WTC11 (cell line): ENCODE measurements at regions not wholly inside any gene's neighbourhood (a gene's known extent, or its start where the extent isn't known, plus 50 kb on each side); places are given as distances from the start of the nearest gene placed in this dataset.

Source experiments
- ATAC-seq: fragments of 200-7000 bp; cut with Tn5 transposase; 2 replicates; pipeline ENCODE4 v1.10.0; 2021; ENCODE audit warnings: mild to moderate bottlenecking, moderate library complexity
- CTCF ChIA-PET: fragments of 300-600 bp; sonication (Branson Sonifier 250); formaldehyde crosslinking; loops from one replicate; lab custom pipeline; 2021; ENCODE audit warnings: antibody characterized with exemption; lab: Charles Lee
- POLR2A ChIA-PET: fragments of 350-600 bp; sonication (Branson Sonifier 250); formaldehyde crosslinking; loops from one replicate; lab custom pipeline; 2021; ENCODE audit warnings: antibody characterized with exemption; lab: Charles Lee
- DNase-seq: peaks from one replicate; pipeline ENCODE4 v3.0.0; 2021; ENCODE audit warnings: low spot score
- H3K27ac Mint-ChIP-seq: 2 replicates; pipeline ENCODE4 v1.8.0; 2021; ENCODE audit warnings: mixed read lengths
- H3K27me3 Mint-ChIP-seq: 2 replicates; pipeline ENCODE4 v1.8.0; 2021; ENCODE audit warnings: low read depth, mild to moderate bottlenecking, moderate library complexity, mixed read lengths
- H3K36me3 Mint-ChIP-seq: 2 replicates; pipeline ENCODE4 v1.8.0; 2021; ENCODE audit warnings: mixed read lengths
- H3K4me1 Mint-ChIP-seq: 2 replicates; pipeline ENCODE4 v1.8.0; 2022; ENCODE audit warnings: mixed read lengths
- H3K4me3 Mint-ChIP-seq: 2 replicates; pipeline ENCODE4 v1.8.0; 2021; ENCODE audit warnings: mild to moderate bottlenecking, moderate library complexity, mixed read lengths
- H3K9me3 Mint-ChIP-seq: 2 replicates; pipeline ENCODE4 v1.8.0; 2021; ENCODE audit warnings: mixed read lengths
- ATF6 ChIP-seq: sonication (generic); formaldehyde crosslinking; IDR thresholded peaks from 2 replicates; pipeline ENCODE4 v1.8.1; 2023; ENCODE audit warnings: mild to moderate bottlenecking, missing genetic modification reagents
- E2F1 ChIP-seq: sonication (generic); formaldehyde crosslinking; IDR thresholded peaks from 2 replicates; pipeline ENCODE4 v1.8.0; 2022; ENCODE audit warnings: mild to moderate bottlenecking, missing genetic modification reagents
- ELF4 ChIP-seq: sonication (generic); formaldehyde crosslinking; IDR thresholded peaks from 2 replicates; pipeline ENCODE4 v1.8.1; 2022; ENCODE audit warnings: low read depth, mild to moderate bottlenecking, moderate library complexity, missing genetic modification reagents
- ESRRA ChIP-seq: sonication (generic); formaldehyde crosslinking; IDR thresholded peaks from 2 replicates; pipeline ENCODE4 v1.8.1; 2022; ENCODE audit warnings: mild to moderate bottlenecking, missing genetic modification reagents, borderline replicate concordance
- FOXK1 ChIP-seq: sonication (generic); formaldehyde crosslinking; IDR thresholded peaks from 2 replicates; pipeline ENCODE4 v1.8.0; 2022; ENCODE audit warnings: mild to moderate bottlenecking, moderate library complexity, missing genetic modification reagents
- GTF2I ChIP-seq: fragments of 250-450 bp; sonication (Bioruptor Pico); conservative IDR thresholded peaks from 2 replicates; pipeline ENCODE4 v1.4.0; 2021; ENCODE audit warnings: mild to moderate bottlenecking
- HMGA2 ChIP-seq: fragments of 250-450 bp; sonication (Bioruptor Pico); IDR thresholded peaks from 2 replicates; pipeline ENCODE4 v1.4.0; 2021; ENCODE audit warnings: mild to moderate bottlenecking, moderate library complexity
- IRF1 ChIP-seq: sonication (generic); formaldehyde crosslinking; IDR thresholded peaks from 2 replicates; pipeline ENCODE4 v1.8.0; 2023; ENCODE audit warnings: missing genetic modification reagents
- MAX ChIP-seq: sonication (generic); formaldehyde crosslinking; IDR thresholded peaks from 2 replicates; pipeline ENCODE4 v1.8.0; 2022; ENCODE audit warnings: mild to moderate bottlenecking, missing genetic modification reagents
- MYBL2 ChIP-seq: sonication (generic); formaldehyde crosslinking; IDR thresholded peaks from 2 replicates; pipeline ENCODE4 v1.8.1; 2023; ENCODE audit warnings: mild to moderate bottlenecking, moderate library complexity, missing genetic modification reagents
- NFE2L1 ChIP-seq: sonication (generic); formaldehyde crosslinking; IDR thresholded peaks from 2 replicates; pipeline ENCODE4 v1.8.1; 2023; ENCODE audit warnings: missing genetic modification reagents
- NR3C1 ChIP-seq: sonication (generic); formaldehyde crosslinking; conservative IDR thresholded peaks from 2 replicates; pipeline ENCODE4 v1.8.1; 2023; ENCODE audit warnings: low read depth, mild to moderate bottlenecking, missing genetic modification reagents
- RORB ChIP-seq: fragments of 250-450 bp; sonication (Bioruptor Pico); IDR thresholded peaks from 2 replicates; pipeline ENCODE4 v1.9.0; 2021; ENCODE audit warnings: mild to moderate bottlenecking
- USF2 ChIP-seq: sonication (generic); formaldehyde crosslinking; IDR thresholded peaks from 2 replicates; pipeline ENCODE4 v1.8.1; 2023; ENCODE audit warnings: mild to moderate bottlenecking, missing genetic modification reagents, moderate library complexity
- ZBTB21 ChIP-seq: sonication (generic); formaldehyde crosslinking; IDR thresholded peaks from 2 replicates; pipeline ENCODE4 v1.8.1; 2023; ENCODE audit warnings: mild to moderate bottlenecking, missing genetic modification reagents, borderline replicate concordance
- ZMAT4 ChIP-seq: fragments of 250-450 bp; sonication (Bioruptor Pico); IDR thresholded peaks from 2 replicates; pipeline ENCODE4 v1.9.0; 2021; ENCODE audit warnings: mild to moderate bottlenecking
- ZNF317 ChIP-seq: sonication (generic); formaldehyde crosslinking; IDR thresholded peaks from 2 replicates; pipeline ENCODE4 v1.8.1; 2023; ENCODE audit warnings: low read depth, mild to moderate bottlenecking, moderate library complexity, missing genetic modification reagents, borderline replicate concordance
- ZNF423 ChIP-seq: fragments of 250-450 bp; sonication (Bioruptor Pico); IDR thresholded peaks from 2 replicates; pipeline ENCODE4 v2.1.2; 2022; ENCODE audit warnings: mild to moderate bottlenecking, moderate library complexity
- ZNF512 ChIP-seq: sonication (generic); formaldehyde crosslinking; IDR thresholded peaks from 2 replicates; pipeline ENCODE4 v1.8.1; 2022; ENCODE audit warnings: missing genetic modification reagents, borderline replicate concordance
- ZNF532 ChIP-seq: fragments of 250-450 bp; sonication (Bioruptor Pico); IDR thresholded peaks from 2 replicates; pipeline ENCODE4 v1.9.0; 2021; ENCODE audit warnings: mild to moderate bottlenecking, borderline replicate concordance

- Mint-ChIP-seq H3K9me3 (peaks cover 11% of the 10 kb centered on the region), H3K4me1 (peaks cover 21% of the 10 kb centered on the region), H3K36me3 (peaks cover 3% of the 10 kb centered on the region; the same call in 1 of the 2 replicates), H3K27ac (no peak overlapping the region), H3K27me3 (no peaks in the 10 kb centered on the region), H3K4me3 (no peak overlapping the region)
- DNase-seq = no peak
- ATAC-seq = peak; percentile 97
- POLR2A ChIA-PET = no interaction called here
- no peak for TF ChIP-seq NFE2L1
- no peak for TF ChIP-seq E2F1 (CRISPR knock-in tag)
- TF ChIP-seq GTF2I (CRISPR knock-in tag) = no peak
- TF ChIP-seq ZBTB21 = no peak
- no peak for TF ChIP-seq ZNF532 (CRISPR knock-in tag)
- no peak for TF ChIP-seq MAX (CRISPR knock-in tag)
- TF ChIP-seq HMGA2 = no peak
- no peak for TF ChIP-seq FOXK1
- TF ChIP-seq ESRRA (CRISPR knock-in tag) = no peak
- no peak for TF ChIP-seq ZNF317 (CRISPR knock-in tag)
- TF ChIP-seq ATF6 (CRISPR knock-in tag) = no peak
- TF ChIP-seq ZNF512 = no peak
- CTCF ChIA-PET = interaction anchor here (1.2 kb wide), 1 partner anchor 19 kb away, joined by 7 read pairs; no protein-coding TSS in a partner anchor
Observed at GRCh38 chr9:14372437-14373335, 58.7 kb upstream of the NFIB start.

- H3K4me1 Mint-ChIP-seq = peaks cover 18% of the 10 kb centered on the region
- H3K9me3 Mint-ChIP-seq = peaks cover 8% of the 10 kb centered on the region
- no peak overlapping the region for H3K27ac Mint-ChIP-seq
- ChIA-PET CTCF (no interaction called here), POLR2A (no interaction called here)
- 0 out of 2 replicates have a peak, but pooled peaks cover 3% of the 10 kb centered on the region for H3K36me3 Mint-ChIP-seq
- H3K4me3 Mint-ChIP-seq = no peak overlapping the region
- no peaks in the 10 kb centered on the region for H3K27me3 Mint-ChIP-seq
- ATAC-seq = no peak
- DNase-seq = no peak
- TF ChIP-seq USF2 = no peak
- TF ChIP-seq IRF1 (CRISPR knock-in tag) = no peak
- TF ChIP-seq ELF4 (CRISPR knock-in tag) = no peak
- no peak for TF ChIP-seq NR3C1
- no peak for TF ChIP-seq ZMAT4 (CRISPR knock-in tag)
- TF ChIP-seq RORB (CRISPR knock-in tag) = no peak
- no peak for TF ChIP-seq FOXK1
- TF ChIP-seq ZNF512 = no peak
- no peak for TF ChIP-seq MYBL2 (CRISPR knock-in tag)
- TF ChIP-seq ZNF423 (CRISPR knock-in tag) = no peak
- no peak for TF ChIP-seq MAX (CRISPR knock-in tag)
Observed at GRCh38 chr9:14369011-14369410, 55.1 kb upstream of the NFIB start.
